ENCODE measurements at regions not wholly inside any gene's neighbourhood (a gene's known extent, or its start where the extent isn't known, plus 50 kb on each side); places are given as distances from the start of the nearest gene placed in this dataset.

DNA sequence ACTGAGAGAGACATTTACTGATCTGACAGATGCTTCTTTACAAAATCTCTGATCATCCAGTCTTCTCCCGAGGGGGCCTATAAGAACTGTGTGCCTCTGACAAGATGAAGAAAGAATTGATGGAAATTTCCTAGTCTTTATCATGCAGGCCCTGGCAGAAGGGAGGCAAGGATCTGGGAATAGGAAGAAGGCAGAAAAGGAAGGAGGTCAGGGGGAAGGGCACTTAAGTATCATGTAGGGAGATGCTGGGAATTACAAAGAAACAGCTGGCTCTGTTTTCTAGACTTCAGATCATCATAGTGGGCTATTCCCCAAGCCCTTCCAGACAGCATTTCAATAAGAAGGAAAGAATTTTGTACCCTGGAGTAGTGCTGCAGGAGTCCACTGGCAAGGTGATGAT lies 243.3 kb upstream of the MOCS1 start:
- TF ChIP-seq, protein P1, sequence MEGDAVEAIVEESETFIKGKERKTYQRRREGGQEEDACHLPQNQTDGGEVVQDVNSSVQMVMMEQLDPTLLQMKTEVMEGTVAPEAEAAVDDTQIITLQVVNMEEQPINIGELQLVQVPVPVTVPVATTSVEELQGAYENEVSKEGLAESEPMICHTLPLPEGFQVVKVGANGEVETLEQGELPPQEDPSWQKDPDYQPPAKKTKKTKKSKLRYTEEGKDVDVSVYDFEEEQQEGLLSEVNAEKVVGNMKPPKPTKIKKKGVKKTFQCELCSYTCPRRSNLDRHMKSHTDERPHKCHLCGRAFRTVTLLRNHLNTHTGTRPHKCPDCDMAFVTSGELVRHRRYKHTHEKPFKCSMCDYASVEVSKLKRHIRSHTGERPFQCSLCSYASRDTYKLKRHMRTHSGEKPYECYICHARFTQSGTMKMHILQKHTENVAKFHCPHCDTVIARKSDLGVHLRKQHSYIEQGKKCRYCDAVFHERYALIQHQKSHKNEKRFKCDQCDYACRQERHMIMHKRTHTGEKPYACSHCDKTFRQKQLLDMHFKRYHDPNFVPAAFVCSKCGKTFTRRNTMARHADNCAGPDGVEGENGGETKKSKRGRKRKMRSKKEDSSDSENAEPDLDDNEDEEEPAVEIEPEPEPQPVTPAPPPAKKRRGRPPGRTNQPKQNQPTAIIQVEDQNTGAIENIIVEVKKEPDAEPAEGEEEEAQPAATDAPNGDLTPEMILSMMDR (conservative IDR thresholded peaks at IDR 0.05; ENCODE audit: low read length) = no peak
- H3K4me3 ChIP-seq (ENCODE audit: low read length) = no peak overlapping the region
- no peak for DNase-seq (ENCODE audit: low read depth)

DNA sequence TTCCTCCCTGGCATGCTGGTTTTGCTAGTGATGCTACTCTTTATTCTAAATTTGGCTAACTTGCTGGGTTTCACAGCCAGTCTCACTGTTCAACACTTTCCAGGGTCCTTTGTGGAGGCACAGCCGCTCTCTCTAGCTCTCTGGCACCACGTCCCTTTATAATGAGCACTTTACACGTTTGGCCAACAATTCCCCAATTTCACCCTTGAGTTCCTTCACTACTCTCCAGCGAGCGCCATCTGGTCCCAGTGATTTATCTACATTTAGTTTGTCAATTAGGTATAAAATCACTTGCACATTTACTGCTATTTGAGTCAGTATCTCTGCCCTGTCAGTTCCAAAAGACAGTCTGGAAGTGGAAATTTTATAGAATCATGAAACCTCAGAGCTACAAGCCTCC lies 241.9 kb upstream of the MOCS1 start:
- no peak for DNase-seq (ENCODE audit: low read depth)
- TF ChIP-seq, protein P1 (conservative IDR thresholded peaks at IDR 0.05; ENCODE audit: low read length) = no peak
- no peak overlapping the region for H3K4me3 ChIP-seq (ENCODE audit: low read length)

DNA sequence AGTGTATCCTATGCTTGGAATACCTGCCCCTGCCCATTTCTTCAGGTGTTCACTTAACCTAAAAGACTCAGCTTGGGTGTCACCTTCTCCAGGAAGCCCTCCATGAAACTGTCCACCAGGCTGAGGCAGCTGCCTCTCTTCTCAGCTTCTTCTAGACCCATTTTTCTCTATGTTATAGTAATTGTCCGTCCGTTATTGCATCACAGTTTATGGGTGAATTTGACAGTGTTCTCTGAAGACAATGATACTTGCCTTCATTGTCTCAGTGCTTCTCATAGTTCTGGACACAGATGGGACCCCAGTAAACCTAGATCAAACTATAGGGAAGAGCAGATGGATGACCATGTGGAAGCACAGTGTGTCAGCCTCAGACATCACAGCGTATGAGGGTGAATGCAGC lies 238.0 kb upstream of the MOCS1 start:
- no peak overlapping the region for H3K4me3 ChIP-seq (ENCODE audit: low read length)
- TF ChIP-seq, protein P1 (conservative IDR thresholded peaks at IDR 0.05; ENCODE audit: low read length) = no peak
- no peak for DNase-seq (ENCODE audit: low read depth)

DNA sequence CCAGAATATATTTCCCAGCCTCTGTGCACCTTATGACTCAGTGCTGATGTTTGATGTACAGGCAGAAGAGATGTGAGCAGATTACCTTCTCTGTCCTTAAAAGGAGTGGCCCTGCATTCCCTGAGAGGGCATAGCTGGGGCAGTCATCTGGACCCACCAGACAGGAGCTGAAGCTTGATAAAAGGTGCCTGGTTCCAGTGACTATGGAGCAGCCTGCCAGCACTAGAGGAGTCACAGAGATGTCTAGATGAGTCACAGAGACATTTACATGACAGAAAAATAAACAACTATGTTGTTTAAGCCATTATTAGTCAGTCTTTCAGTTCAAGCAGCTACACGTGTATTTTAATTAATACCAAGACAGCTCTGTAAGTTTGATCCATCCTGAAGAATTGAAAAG lies 237.1 kb upstream of the MOCS1 start:
- TF ChIP-seq, protein P1 (conservative IDR thresholded peaks at IDR 0.05; ENCODE audit: low read length) = no peak
- DNase-seq (ENCODE audit: low read depth) = no peak
- no peak overlapping the region for H3K4me3 ChIP-seq (ENCODE audit: low read length)

GRCh38 chr6:40170856-40171255 lies 236.6 kb upstream of the MOCS1 start:
- no peak for DNase-seq (ENCODE audit: low read depth)
- TF ChIP-seq, protein P1 (conservative IDR thresholded peaks at IDR 0.05; ENCODE audit: low read length) = no peak

DNA sequence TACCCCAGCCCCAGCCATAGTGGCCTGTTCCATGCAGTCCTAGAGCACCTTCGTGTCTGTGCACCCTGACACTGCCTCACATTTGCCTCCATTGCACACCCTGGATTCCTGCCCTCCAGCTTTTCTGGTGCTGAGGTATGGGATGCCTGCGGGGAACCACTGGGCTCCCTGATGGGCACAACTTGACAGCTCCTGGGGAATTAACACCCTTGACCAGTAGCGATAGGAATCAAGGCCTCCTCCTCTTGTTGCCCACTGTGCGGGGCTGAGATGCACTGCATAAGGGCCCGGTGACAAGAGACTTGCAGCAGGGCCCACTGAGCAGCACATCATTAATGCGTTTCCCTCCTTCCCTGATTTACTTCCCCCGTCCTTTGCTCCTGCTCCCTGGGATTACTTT lies 235.6 kb upstream of the MOCS1 start:
- no peak for DNase-seq (ENCODE audit: low read depth)
- TF ChIP-seq, protein P1 (conservative IDR thresholded peaks at IDR 0.05; ENCODE audit: low read length) = no peak
- H3K4me3 ChIP-seq (ENCODE audit: low read length) = no peak overlapping the region

More at GRCh38 chr6:40170856-40171255, 236.6 kb upstream of the MOCS1 start:
- H3K4me3 ChIP-seq (ENCODE audit: low read length) = no peak overlapping the region

DNA sequence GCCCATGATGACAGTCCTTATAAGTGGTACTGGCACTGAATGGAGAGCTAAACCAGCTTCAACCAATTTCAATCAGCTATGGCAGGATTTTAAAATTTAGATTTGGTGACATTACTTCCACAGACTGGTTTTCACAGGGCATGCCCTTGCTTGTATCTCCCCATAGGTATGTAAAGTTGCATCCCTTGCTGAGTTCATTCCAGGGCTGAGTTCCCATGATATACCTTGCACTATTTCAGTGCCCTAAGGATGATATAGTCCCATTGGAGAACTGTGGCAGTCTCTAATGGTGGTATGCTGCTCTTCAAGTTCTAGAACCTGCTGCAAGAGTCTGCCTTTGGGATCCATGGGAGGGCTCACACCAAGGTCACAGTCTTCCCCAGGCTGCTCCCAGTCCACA lies 232.7 kb upstream of the MOCS1 start:
- DNase-seq (ENCODE audit: low read depth) = no peak
- H3K4me3 ChIP-seq (ENCODE audit: low read length) = no peak overlapping the region
- TF ChIP-seq, protein P1 (conservative IDR thresholded peaks at IDR 0.05; ENCODE audit: low read length) = no peak

Data from AG10803 (cell line).